ENCODE measurements at regions not wholly inside any gene's neighbourhood (a gene's known extent, or its start where the extent isn't known, plus 50 kb on each side); places are given as distances from the start of the nearest gene placed in this dataset.
A peak's percentile ranks its signal among the peaks of the same experiment; 100 is the strongest.
"Not testable (repeated sequence)": the region's sequence is repeated elsewhere in the genome, so short reads cannot be mapped to it uniquely, and the experiment has no call there.

GRCh38 chr4:79217025-79217424, 108.8 kb downstream of the NAA11 start:
- peak; percentile 38 for DNase-seq (ENCODE audit: low read depth, low spot score)

- DNase-seq (ENCODE audit: low read depth, low spot score): no peak
Observed at GRCh38 chr4:79213702-79214101, 112.2 kb downstream of the NAA11 start.

GRCh38 chr4:79213010-79213409, 112.9 kb downstream of the NAA11 start:
- DNase-seq (ENCODE audit: low read depth, low spot score): no peak

GRCh38 chr4:79212311-79212710, 113.5 kb downstream of the NAA11 start:
- no peak for DNase-seq (ENCODE audit: low read depth, low spot score)

GRCh38 chr4:79211490-79211889, 114.4 kb downstream of the NAA11 start:
- no peak for DNase-seq (ENCODE audit: low read depth, low spot score)

GRCh38 chr4:79210636-79211049, 115.2 kb downstream of the NAA11 start:
- DNase-seq (ENCODE audit: low read depth, low spot score): no peak

GRCh38 chr4:79209822-79210635, 115.8 kb downstream of the NAA11 start:
- no peak for DNase-seq (ENCODE audit: low read depth, low spot score)

- DNase-seq (ENCODE audit: low read depth, low spot score): no peak
Observed at GRCh38 chr4:79209081-79209480, 116.8 kb downstream of the NAA11 start.

GRCh38 chr4:79207281-79207680, 118.6 kb downstream of the NAA11 start:
- no peak for DNase-seq (ENCODE audit: low read depth, low spot score)

- no peak for DNase-seq (ENCODE audit: low read depth, low spot score)
Observed at GRCh38 chr4:79206660-79207059, 119.2 kb downstream of the NAA11 start.

- no peak for DNase-seq (ENCODE audit: low read depth, low spot score)
Observed at GRCh38 chr4:79205121-79205520, 120.7 kb downstream of the NAA11 start.

- no peak for DNase-seq (ENCODE audit: low read depth, low spot score)
Observed at GRCh38 chr4:79201971-79202370, 123.9 kb downstream of the NAA11 start.

GRCh38 chr4:79199743-79200142, 126.1 kb downstream of the NAA11 start:
- no peak for DNase-seq (ENCODE audit: low read depth, low spot score)

GRCh38 chr4:79198951-79199587, 126.8 kb downstream of the NAA11 start:
- no peak for DNase-seq (ENCODE audit: low read depth, low spot score)

- DNase-seq (ENCODE audit: low read depth, low spot score): no peak
Observed at GRCh38 chr4:79197275-79198009, 128.4 kb downstream of the NAA11 start.

- DNase-seq (ENCODE audit: low read depth, low spot score): not testable (repeated sequence)
Observed at GRCh38 chr4:79191292-79191691, 134.6 kb downstream of the NAA11 start.

GRCh38 chr4:79185526-79186045, 140.3 kb downstream of the NAA11 start:
- DNase-seq (ENCODE audit: low read depth, low spot score): no peak

- peak; percentile 1 for DNase-seq (ENCODE audit: low read depth, low spot score)
Observed at GRCh38 chr4:79184476-79184875, 141.4 kb downstream of the NAA11 start.

- DNase-seq (ENCODE audit: low read depth, low spot score): no peak
Observed at GRCh38 chr4:79182209-79182608, 143.7 kb downstream of the NAA11 start.

GRCh38 chr4:79181190-79181589, 144.7 kb downstream of the NAA11 start:
- DNase-seq (ENCODE audit: low read depth, low spot score): no peak

- no peak for DNase-seq (ENCODE audit: low read depth, low spot score)
Observed at GRCh38 chr4:79178760-79179159, 147.1 kb downstream of the NAA11 start.

- no peak for DNase-seq (ENCODE audit: low read depth, low spot score)
Observed at GRCh38 chr4:79177388-79177787, 148.5 kb downstream of the NAA11 start.
